ENCODE measurements at regions not wholly inside any gene's neighbourhood (a gene's known extent, or its start where the extent isn't known, plus 50 kb on each side); places are given as distances from the start of the nearest gene placed in this dataset.

- no peak overlapping the region for H3K4me3 ChIP-seq (ENCODE audit: low read depth, low read length)
- no peak for DNase-seq (ENCODE audit: low read depth, low spot score)
- TF ChIP-seq, protein P1, sequence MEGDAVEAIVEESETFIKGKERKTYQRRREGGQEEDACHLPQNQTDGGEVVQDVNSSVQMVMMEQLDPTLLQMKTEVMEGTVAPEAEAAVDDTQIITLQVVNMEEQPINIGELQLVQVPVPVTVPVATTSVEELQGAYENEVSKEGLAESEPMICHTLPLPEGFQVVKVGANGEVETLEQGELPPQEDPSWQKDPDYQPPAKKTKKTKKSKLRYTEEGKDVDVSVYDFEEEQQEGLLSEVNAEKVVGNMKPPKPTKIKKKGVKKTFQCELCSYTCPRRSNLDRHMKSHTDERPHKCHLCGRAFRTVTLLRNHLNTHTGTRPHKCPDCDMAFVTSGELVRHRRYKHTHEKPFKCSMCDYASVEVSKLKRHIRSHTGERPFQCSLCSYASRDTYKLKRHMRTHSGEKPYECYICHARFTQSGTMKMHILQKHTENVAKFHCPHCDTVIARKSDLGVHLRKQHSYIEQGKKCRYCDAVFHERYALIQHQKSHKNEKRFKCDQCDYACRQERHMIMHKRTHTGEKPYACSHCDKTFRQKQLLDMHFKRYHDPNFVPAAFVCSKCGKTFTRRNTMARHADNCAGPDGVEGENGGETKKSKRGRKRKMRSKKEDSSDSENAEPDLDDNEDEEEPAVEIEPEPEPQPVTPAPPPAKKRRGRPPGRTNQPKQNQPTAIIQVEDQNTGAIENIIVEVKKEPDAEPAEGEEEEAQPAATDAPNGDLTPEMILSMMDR (IDR thresholded peaks at IDR 0.05; ENCODE audit: low read depth, low read length), result no peak
- in situ Hi-C loops (cut with HindIII; ENCODE audit: low sequenced_read_pairs), result no loop called here
Observed at GRCh38 chr1:221308534-221309511, 429.6 kb downstream of the HLX start.

- TF ChIP-seq, protein P1 (IDR thresholded peaks at IDR 0.05; ENCODE audit: low read depth, low read length), result no peak
- no peak for DNase-seq (ENCODE audit: low read depth, low spot score)
- in situ Hi-C loops (cut with HindIII; ENCODE audit: low sequenced_read_pairs), result no loop called here
- H3K4me3 ChIP-seq (ENCODE audit: low read depth, low read length), result no peak overlapping the region
Observed at GRCh38 chr1:221309723-221310122, 430.5 kb downstream of the HLX start.

- no peak for DNase-seq (ENCODE audit: low read depth, low spot score)
- TF ChIP-seq, protein P1 (IDR thresholded peaks at IDR 0.05; ENCODE audit: low read depth, low read length), result no peak
- no peak overlapping the region for H3K4me3 ChIP-seq (ENCODE audit: low read depth, low read length)
- in situ Hi-C loops (cut with HindIII; ENCODE audit: low sequenced_read_pairs), result no loop called here
Observed at GRCh38 chr1:221310180-221310579, 430.9 kb downstream of the HLX start.

DNA sequence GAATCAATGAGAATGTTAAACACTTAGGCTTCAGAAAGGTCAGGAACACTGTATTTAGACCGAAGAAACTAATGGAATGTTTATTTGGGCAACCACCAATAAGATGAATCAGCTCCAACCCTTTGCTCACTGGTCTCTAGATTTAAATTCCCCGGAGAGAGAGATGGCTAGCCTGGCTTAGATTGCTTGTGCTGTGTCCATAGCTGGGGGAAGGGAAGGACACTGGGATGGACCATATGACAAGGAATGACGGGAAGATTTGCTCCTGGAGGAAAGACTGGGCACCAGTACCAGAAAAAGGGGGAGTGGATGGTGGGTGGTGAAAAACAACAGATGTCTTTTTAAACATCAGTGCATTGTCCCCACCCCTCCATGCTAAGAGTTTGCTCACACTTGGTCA lies 426.6 kb downstream of the DUSP10 start:
- TF ChIP-seq, protein P1 (IDR thresholded peaks at IDR 0.05; ENCODE audit: low read depth, low read length), result no peak
- no peak overlapping the region for H3K4me3 ChIP-seq (ENCODE audit: low read depth, low read length)
- peak; percentile 82 for DNase-seq (ENCODE audit: low read depth, low spot score)
- in situ Hi-C loops (cut with HindIII; ENCODE audit: low sequenced_read_pairs), result no loop called here

GRCh38 chr1:221316491-221317056 lies 425.3 kb downstream of the DUSP10 start:
- no peak overlapping the region for H3K4me3 ChIP-seq (ENCODE audit: low read depth, low read length)
- peak; percentile 55 for DNase-seq (ENCODE audit: low read depth, low spot score)
- TF ChIP-seq, protein P1 (IDR thresholded peaks at IDR 0.05; ENCODE audit: low read depth, low read length), result no peak
- in situ Hi-C loops (cut with HindIII; ENCODE audit: low sequenced_read_pairs), result no loop called here

GRCh38 chr1:221317537-221317936 lies 424.4 kb downstream of the DUSP10 start:
- in situ Hi-C loops (cut with HindIII; ENCODE audit: low sequenced_read_pairs), result no loop called here
- no peak overlapping the region for H3K4me3 ChIP-seq (ENCODE audit: low read depth, low read length)
- TF ChIP-seq, protein P1 (IDR thresholded peaks at IDR 0.05; ENCODE audit: low read depth, low read length), result no peak
- no peak for DNase-seq (ENCODE audit: low read depth, low spot score)

Measured in astrocyte of the spinal cord (primary cell).